Calu3 (cell line): ENCODE measurements at regions not wholly inside any gene's neighbourhood (a gene's known extent, or its start where the extent isn't known, plus 50 kb on each side); places are given as distances from the start of the nearest gene placed in this dataset.

Experiments
- BruUV-seq: library from RNA; stranded (reverse); fragments of 400-500 nt; replicated peaks from 2 replicates; lab custom pipeline; 2021; lab: Mats Ljungman, UMichigan
- CTCF ChIA-PET: fragments of 300-600 bp; sonication (Branson Sonifier 250); formaldehyde crosslinking; loops from one replicate; lab custom pipeline; 2022; ENCODE audit warnings: antibody characterized with exemption; lab: Charles Lee
- DNase-seq: peaks from one replicate; pipeline ENCODE4 v3.0.0; 2022
- H3K27ac Mint-ChIP-seq: one replicate; pipeline ENCODE4 v1.8.0; 2022; ENCODE audit warnings: mixed read lengths; ENCODE audit not compliant: unreplicated experiment
- H3K27me3 Mint-ChIP-seq: one replicate; pipeline ENCODE4 v1.8.0; 2022; ENCODE audit warnings: mixed read lengths; ENCODE audit not compliant: unreplicated experiment
- H3K36me3 Mint-ChIP-seq: one replicate; pipeline ENCODE4 v1.8.0; 2022; ENCODE audit warnings: mild to moderate bottlenecking, moderate library complexity, mixed read lengths; ENCODE audit not compliant: insufficient read depth, unreplicated experiment
- H3K4me1 Mint-ChIP-seq: one replicate; pipeline ENCODE4 v1.8.0; 2022; ENCODE audit warnings: mild to moderate bottlenecking, low read depth, mixed read lengths; ENCODE audit not compliant: unreplicated experiment
- H3K4me3 Mint-ChIP-seq: one replicate; pipeline ENCODE4 v1.8.0; 2022; ENCODE audit warnings: mild to moderate bottlenecking, low read depth, moderate library complexity, mixed read lengths; ENCODE audit not compliant: unreplicated experiment
- H3K9me3 Mint-ChIP-seq: one replicate; pipeline ENCODE4 v1.8.0; 2022; ENCODE audit warnings: low read depth, mixed read lengths; ENCODE audit not compliant: unreplicated experiment
- intact Hi-C: fragments of 100-400 bp; cut with micrococcal nuclease; formaldehyde crosslinking; loops from one replicate; pipeline ENCODE4 v1.10.0; 2022; ENCODE audit not compliant: unreplicated experiment
- TF ChIP-seq, protein P1 (sequence below): fragments of 200-600 bp; IDR thresholded peaks from one replicate; pipeline ENCODE4 v1.8.0; 2022; ENCODE audit warnings: antibody characterized with exemption; ENCODE audit not compliant: unreplicated experiment

DNA sequence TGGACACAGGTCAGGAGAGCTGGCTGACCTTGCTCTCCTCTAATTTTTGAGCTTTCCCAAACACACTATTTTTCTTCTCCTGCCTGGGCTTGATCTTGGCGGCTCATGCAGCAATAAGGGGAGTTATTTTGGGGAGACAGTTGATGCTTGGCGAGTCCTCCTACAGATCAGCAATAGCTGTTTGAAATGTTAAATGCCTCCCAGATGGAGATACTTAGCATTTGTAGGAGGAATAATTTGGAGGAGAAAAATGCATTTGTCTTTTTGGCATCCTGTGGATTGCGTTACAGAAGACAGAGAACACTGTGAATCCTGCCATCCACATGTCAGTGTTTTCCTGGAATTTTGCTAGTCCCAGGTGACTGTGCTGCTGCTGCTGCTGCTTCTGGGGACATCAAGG lies 328.0 kb upstream of the XYLT1 start:
- no peak for DNase-seq
- Mint-ChIP-seq H3K27ac (no peak overlapping the region), H3K4me3 (no peak overlapping the region), H3K9me3 (peaks cover 14% of the 10 kb centered on the region), H3K27me3 (no peaks in the 10 kb centered on the region), H3K36me3 (no peaks in the 10 kb centered on the region), H3K4me1 (no peaks in the 10 kb centered on the region)
- no TSS peak for BruUV-seq
- TF ChIP-seq, protein P1, sequence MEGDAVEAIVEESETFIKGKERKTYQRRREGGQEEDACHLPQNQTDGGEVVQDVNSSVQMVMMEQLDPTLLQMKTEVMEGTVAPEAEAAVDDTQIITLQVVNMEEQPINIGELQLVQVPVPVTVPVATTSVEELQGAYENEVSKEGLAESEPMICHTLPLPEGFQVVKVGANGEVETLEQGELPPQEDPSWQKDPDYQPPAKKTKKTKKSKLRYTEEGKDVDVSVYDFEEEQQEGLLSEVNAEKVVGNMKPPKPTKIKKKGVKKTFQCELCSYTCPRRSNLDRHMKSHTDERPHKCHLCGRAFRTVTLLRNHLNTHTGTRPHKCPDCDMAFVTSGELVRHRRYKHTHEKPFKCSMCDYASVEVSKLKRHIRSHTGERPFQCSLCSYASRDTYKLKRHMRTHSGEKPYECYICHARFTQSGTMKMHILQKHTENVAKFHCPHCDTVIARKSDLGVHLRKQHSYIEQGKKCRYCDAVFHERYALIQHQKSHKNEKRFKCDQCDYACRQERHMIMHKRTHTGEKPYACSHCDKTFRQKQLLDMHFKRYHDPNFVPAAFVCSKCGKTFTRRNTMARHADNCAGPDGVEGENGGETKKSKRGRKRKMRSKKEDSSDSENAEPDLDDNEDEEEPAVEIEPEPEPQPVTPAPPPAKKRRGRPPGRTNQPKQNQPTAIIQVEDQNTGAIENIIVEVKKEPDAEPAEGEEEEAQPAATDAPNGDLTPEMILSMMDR, result no peak
- intact Hi-C loops, result no loop called here
- CTCF ChIA-PET, result no interaction called here

DNA sequence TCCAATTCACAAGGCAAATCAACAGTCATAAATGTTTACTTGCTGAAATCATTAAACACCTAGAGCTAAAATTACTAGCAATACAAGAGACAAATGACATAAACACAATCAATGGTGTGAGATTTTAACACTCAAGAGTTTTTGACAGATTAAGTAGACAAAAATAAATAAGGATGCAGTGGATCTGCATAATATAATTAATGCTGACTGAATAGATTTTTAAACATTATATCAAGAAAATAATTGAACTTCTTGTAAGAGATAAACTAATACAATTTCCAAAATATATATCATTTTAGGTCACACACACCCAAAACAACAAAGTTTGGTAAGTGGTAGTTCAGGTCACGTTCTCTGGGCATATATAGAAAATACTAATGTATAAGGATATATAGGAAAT lies 322.6 kb upstream of the XYLT1 start:
- Mint-ChIP-seq H3K9me3 (peaks cover 18% of the 10 kb centered on the region), H3K4me1 (no peaks in the 10 kb centered on the region), H3K4me3 (no peak overlapping the region), H3K27me3 (no peaks in the 10 kb centered on the region), H3K36me3 (no peaks in the 10 kb centered on the region), H3K27ac (no peak overlapping the region)
- DNase-seq, result no peak
- intact Hi-C loops, result no loop called here
- TF ChIP-seq, protein P1, result no peak
- CTCF ChIA-PET, result no interaction called here
- BruUV-seq, result no TSS peak

GRCh38 chr16:17784073-17784472 lies 313.3 kb upstream of the XYLT1 start:
- Mint-ChIP-seq H3K9me3 (no peaks in the 10 kb centered on the region), H3K36me3 (no peaks in the 10 kb centered on the region), H3K4me3 (no peak overlapping the region), H3K27me3 (no peaks in the 10 kb centered on the region), H3K27ac (no peak overlapping the region), H3K4me1 (no peaks in the 10 kb centered on the region)
- BruUV-seq, result no TSS peak
- TF ChIP-seq, protein P1, result no peak
- CTCF ChIA-PET, result no interaction called here
- intact Hi-C loops, result no loop called here
- no peak for DNase-seq

- no peaks in the 10 kb centered on the region for H3K36me3 Mint-ChIP-seq
- no peak overlapping the region for H3K4me3 Mint-ChIP-seq
- no TSS peak for BruUV-seq
- intact Hi-C loops, result no loop called here
- no peak overlapping the region for H3K27ac Mint-ChIP-seq
- TF ChIP-seq, protein P1, result no peak
- peaks cover 20% of the 10 kb centered on the region for H3K9me3 Mint-ChIP-seq
- H3K4me1 Mint-ChIP-seq, result no peaks in the 10 kb centered on the region
- DNase-seq, result no peak
- CTCF ChIA-PET, result no interaction called here
- H3K27me3 Mint-ChIP-seq, result no peaks in the 10 kb centered on the region
Observed at GRCh38 chr16:17780181-17780580, 309.4 kb upstream of the XYLT1 start.
